Tibial nerve (tissue), 4 donors: ENCODE measurements at regions not wholly inside any gene's neighbourhood (a gene's known extent, or its start where the extent isn't known, plus 50 kb on each side); places are given as distances from the start of the nearest gene placed in this dataset.

ENCODE experiments used
- DNase-seq, 2 donors: peaks; one replicate each; pipeline ENCODE4 v3.0.0-alpha.2; 2019; ENCODE audit warnings: low spot score in 2 of 2
- H3K27ac ChIP-seq, 4 donors: fragments of 200-600 bp; sonication (generic) in 3 of 4; one replicate each; pipeline ENCODE4 v1.5.1; 2017 to 2019; ENCODE audit warnings: mild to moderate bottlenecking in 1 of 4
- H3K27me3 ChIP-seq, 2 donors: fragments of 200-600 bp; sonication (generic) in 1 of 2; one replicate each; pipeline versions ENCODE4 v1.5.1 to v1.6.0; 2017 to 2019
- H3K36me3 ChIP-seq, 3 donors: fragments of 200-600 bp; sonication (generic); one replicate each; pipeline ENCODE4 v1.5.1; 2018 to 2019
- H3K4me1 ChIP-seq, 4 donors: fragments of 200-600 bp; sonication (generic) in 3 of 4; one replicate each; pipeline ENCODE4 v1.5.1; 2017 to 2019
- H3K4me3 ChIP-seq, 4 donors: fragments of 200-600 bp; sonication (generic) in 3 of 4; one replicate each; pipeline ENCODE4 v1.5.1; 2017 to 2019; ENCODE audit warnings: mild to moderate bottlenecking in 1 of 4, moderate library complexity in 1 of 4
- H3K9me3 ChIP-seq, 4 donors: fragments of 200-600 bp; sonication (generic) in 3 of 4; one replicate each; pipeline ENCODE4 v1.5.1; 2017 to 2019
- EP300 ChIP-seq, 2 donors: sonication (generic); formaldehyde crosslinking; IDR thresholded peaks; one replicate each; pipeline ENCODE4 v1.6.1; 2017; ENCODE audit warnings: antibody characterized with exemption in 2 of 2, mild to moderate bottlenecking in 1 of 2
- POLR2A ChIP-seq, 2 donors: fragments of 450-650 bp; IDR thresholded peaks; one replicate each; pipeline ENCODE4 v1.6.1; 2017; ENCODE audit warnings: antibody characterized with exemption in 2 of 2, mild to moderate bottlenecking in 2 of 2, moderate library complexity in 2 of 2
- WGBS, 2 donors: methylation state at CpG; one replicate each; pipeline ENCODE4 v1.1.5; 2018; 5-methylcytosine and 5-hydroxymethylcytosine counted together
- TF ChIP-seq, protein P1 (sequence below), 5 experiments: fragments of 200-600 bp in 3 of 5; fragments of 450-650 bp in 2 of 5; sonication (generic) in 3 of 5; IDR thresholded peaks; one replicate each; pipeline ENCODE4 v1.5.1; 2016 to 2019; ENCODE audit warnings: antibody characterized with exemption in 5 of 5, mild to moderate bottlenecking in 3 of 5, moderate library complexity in 2 of 5

DNA sequence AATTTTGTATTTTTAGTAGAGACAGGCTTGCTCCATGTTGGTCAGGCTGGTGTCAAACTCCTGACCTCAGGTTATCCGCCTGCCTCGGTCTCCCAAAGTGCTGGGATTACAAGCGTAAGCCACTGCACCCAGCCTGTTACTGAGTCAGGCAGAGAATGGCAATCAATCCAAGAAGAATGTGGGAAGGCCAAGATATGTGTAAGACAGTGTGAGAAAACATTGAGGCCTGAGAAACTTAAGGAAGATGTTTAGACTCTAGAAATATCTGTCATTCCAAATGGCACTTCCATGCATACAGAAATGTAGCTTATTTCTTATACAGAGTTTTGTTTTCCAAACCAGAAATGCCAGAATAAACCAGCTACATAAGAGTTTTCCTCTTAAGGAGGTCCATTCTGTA, 248.5 kb downstream of the ETS1 start:
- H3K27ac ChIP-seq, result no peak overlapping the region
- 93 to 98% methylated on average over 3 of the region's 3 CpGs for WGBS, 2 donors
- H3K4me1 ChIP-seq, result peaks cover 0 to 37% (median 7%) of the 10 kb centered on the region in 4 donors
- no peaks in the 10 kb centered on the region for H3K36me3 ChIP-seq
- DNase-seq, result no peak
- TF ChIP-seq EP300 (IDR thresholded peaks at IDR 0.05) (no peak), POLR2A (IDR thresholded peaks at IDR 0.05) (no peak)
- TF ChIP-seq, protein P1, sequence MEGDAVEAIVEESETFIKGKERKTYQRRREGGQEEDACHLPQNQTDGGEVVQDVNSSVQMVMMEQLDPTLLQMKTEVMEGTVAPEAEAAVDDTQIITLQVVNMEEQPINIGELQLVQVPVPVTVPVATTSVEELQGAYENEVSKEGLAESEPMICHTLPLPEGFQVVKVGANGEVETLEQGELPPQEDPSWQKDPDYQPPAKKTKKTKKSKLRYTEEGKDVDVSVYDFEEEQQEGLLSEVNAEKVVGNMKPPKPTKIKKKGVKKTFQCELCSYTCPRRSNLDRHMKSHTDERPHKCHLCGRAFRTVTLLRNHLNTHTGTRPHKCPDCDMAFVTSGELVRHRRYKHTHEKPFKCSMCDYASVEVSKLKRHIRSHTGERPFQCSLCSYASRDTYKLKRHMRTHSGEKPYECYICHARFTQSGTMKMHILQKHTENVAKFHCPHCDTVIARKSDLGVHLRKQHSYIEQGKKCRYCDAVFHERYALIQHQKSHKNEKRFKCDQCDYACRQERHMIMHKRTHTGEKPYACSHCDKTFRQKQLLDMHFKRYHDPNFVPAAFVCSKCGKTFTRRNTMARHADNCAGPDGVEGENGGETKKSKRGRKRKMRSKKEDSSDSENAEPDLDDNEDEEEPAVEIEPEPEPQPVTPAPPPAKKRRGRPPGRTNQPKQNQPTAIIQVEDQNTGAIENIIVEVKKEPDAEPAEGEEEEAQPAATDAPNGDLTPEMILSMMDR (IDR thresholded peaks at IDR 0.05), result no peak
- no peaks in the 10 kb centered on the region for H3K27me3 ChIP-seq
- H3K4me3 ChIP-seq, result no peak overlapping the region
- H3K9me3 ChIP-seq, result no peaks in the 10 kb centered on the region

DNA sequence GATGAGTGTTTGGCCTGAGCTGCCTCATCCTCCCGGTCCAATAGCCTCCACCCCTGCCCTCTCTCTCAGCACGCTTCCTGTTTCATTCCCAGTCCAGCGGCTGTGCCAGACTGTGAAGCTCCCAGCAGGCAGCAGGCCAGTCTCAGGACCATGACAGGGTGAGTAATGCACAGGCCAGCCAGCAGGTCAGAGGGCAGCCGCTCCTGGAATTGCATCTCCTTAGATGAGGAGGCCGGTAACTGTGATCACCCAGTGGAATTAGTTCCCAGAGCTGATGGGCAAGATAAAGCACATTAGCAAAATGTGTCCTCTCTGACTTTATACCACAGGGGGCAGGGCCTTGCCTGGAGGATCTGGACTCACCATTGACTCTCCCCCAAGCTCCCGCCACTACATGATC, 251.2 kb downstream of the ETS1 start:
- Histone ChIP-seq H3K4me1 (peaks cover 0 to 24% (median 2%) of the 10 kb centered on the region in 4 donors), H3K4me3 (no peak overlapping the region), H3K36me3 (no peaks in the 10 kb centered on the region), H3K9me3 (no peaks in the 10 kb centered on the region), H3K27ac (no peak overlapping the region), H3K27me3 (no peaks in the 10 kb centered on the region)
- 55 to 66% methylated on average over 6 of the region's 6 CpGs for WGBS, 2 donors
- TF ChIP-seq POLR2A (IDR thresholded peaks at IDR 0.05) (no peak), EP300 (IDR thresholded peaks at IDR 0.05) (peak in 1 of 2 donors; percentile 41)
- TF ChIP-seq, protein P1 (IDR thresholded peaks at IDR 0.05), result no peak
- DNase-seq, result peak in 1 of 2 donors; percentile 20

DNA sequence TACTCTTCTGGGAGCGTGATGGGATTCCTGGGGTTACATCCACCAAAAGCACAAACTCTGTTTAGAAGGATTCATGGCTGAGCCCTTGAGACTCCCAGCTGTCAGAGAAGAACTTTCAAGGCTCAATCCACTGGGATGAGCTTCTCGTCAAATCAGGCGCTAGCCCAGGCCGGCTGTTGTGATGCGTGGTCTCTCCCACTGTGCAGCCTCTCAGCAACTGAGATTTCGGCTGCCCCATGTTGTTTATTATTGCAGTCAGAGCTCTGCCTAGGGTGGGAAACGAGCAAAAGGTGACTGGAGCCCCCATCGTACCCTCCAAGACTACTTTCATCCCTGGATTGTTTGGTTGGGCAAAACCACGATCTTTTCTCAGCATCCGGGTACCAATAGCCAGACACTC, 251.6 kb downstream of the ETS1 start:
- TF ChIP-seq EP300 (IDR thresholded peaks at IDR 0.05) (no peak), POLR2A (IDR thresholded peaks at IDR 0.05) (no peak)
- TF ChIP-seq, protein P1 (IDR thresholded peaks at IDR 0.05), result no peak
- Histone ChIP-seq H3K27ac (peak overlapping the region in 1 of 4 donors; percentile 62), H3K9me3 (no peaks in the 10 kb centered on the region), H3K4me1 (peaks cover 0 to 23% (median 2%) of the 10 kb centered on the region in 4 donors), H3K27me3 (no peaks in the 10 kb centered on the region), H3K36me3 (no peaks in the 10 kb centered on the region), H3K4me3 (no peak overlapping the region)
- no peak for DNase-seq
- WGBS, 2 donors, result 91% methylated on average over 10 of the region's 10 CpGs

DNA sequence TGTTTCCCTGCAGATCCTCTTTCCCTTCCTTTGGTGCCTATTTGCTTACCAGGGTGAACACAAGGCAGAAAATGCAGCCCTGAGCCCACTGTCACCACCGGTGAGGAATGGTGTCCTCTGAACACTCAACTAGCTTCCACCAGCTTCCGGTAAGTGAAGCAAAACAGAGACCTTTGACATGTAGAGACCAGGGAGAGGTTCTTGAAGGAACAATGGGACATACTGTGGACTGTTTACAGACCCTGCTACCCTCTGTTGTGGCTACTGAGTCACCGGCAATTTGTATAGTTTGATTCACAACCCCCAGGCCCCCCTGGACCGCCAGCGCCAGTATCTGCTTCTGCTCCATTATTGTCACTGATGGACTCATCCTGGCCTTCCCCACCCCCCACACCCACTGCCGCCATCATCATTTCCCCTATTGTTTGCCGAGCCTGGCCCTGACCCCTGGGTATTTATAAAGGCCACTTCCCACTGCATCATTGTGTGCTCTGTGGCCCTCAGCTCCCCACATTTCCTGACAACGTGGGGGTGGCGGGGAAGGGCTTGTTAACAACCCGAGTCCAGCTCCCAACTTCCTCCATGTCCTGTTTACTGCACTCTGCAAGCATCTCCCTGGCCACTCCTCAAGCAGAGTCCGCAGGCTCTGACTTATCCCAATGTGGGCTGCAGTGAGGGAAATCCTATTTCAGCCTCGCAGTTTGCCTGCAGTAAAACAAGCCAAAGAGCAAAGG, 252.9 kb downstream of the ETS1 start:
- no peak overlapping the region for H3K4me3 ChIP-seq
- H3K27me3 ChIP-seq, result no peaks in the 10 kb centered on the region
- WGBS, 2 donors, result 25 to 32% methylated on average over 12 of the region's 12 CpGs
- TF ChIP-seq POLR2A (IDR thresholded peaks at IDR 0.05) (no peak), EP300 (IDR thresholded peaks at IDR 0.05) (peak in 1 of 2 donors; percentile 59)
- TF ChIP-seq, protein P1 (IDR thresholded peaks at IDR 0.05), result no peak
- no peaks in the 10 kb centered on the region for H3K9me3 ChIP-seq
- no peaks in the 10 kb centered on the region for H3K36me3 ChIP-seq
- peak overlapping the region in 2 of 4 donors; percentile 62 to 68 for H3K27ac ChIP-seq
- no peak for DNase-seq
- peaks cover 0 to 23% (median 2%) of the 10 kb centered on the region in 4 donors for H3K4me1 ChIP-seq

DNA sequence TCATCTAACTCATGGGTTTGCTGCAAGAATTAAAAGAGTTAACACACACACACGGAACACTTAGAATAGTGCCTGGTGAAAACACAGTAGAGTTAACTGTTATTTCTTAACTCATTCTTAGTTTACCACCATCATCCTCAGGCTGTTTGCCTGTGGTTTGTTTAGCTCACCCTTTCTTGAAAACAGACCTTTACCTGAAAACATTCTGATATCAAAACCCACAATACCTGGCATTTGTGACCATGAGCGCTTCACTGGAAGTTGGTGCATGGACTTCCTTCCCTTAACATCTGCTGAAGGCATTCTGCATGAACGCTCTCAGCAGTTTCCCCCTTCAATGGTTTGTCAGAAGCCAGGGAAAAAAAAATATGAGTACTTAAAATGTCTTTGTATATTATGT, 256.0 kb downstream of the ETS1 start:
- Histone ChIP-seq H3K4me3 (no peak overlapping the region), H3K27ac (no peak overlapping the region), H3K36me3 (no peaks in the 10 kb centered on the region), H3K27me3 (no peaks in the 10 kb centered on the region), H3K9me3 (no peaks in the 10 kb centered on the region), H3K4me1 (peaks cover 0 to 21% (median 2%) of the 10 kb centered on the region in 4 donors)
- WGBS, 2 donors, result 63 to 72% methylated on average over 3 of the region's 3 CpGs
- TF ChIP-seq, protein P1 (IDR thresholded peaks at IDR 0.05), result no peak
- TF ChIP-seq EP300 (IDR thresholded peaks at IDR 0.05), result no peak
- TF ChIP-seq POLR2A (IDR thresholded peaks at IDR 0.05), result no peak
- DNase-seq, result no peak
